Ishikawa (cell line): ENCODE measurements at regions not wholly inside any gene's neighbourhood (a gene's known extent, or its start where the extent isn't known, plus 50 kb on each side); places are given as distances from the start of the nearest gene placed in this dataset.

Source experiments
- CEBPB ChIP-seq: IDR thresholded peaks from 2 replicates; pipeline ENCODE4 v1.6.1; 2012
- CREB1 ChIP-seq: IDR thresholded peaks from 2 replicates; pipeline ENCODE4 v1.6.1; 2012; ENCODE audit warnings: low read depth
- EGR1 ChIP-seq: IDR thresholded peaks from 2 replicates; pipeline ENCODE4 v1.6.1; 2012
- EP300 ChIP-seq: IDR thresholded peaks from 2 replicates; pipeline ENCODE4 v1.6.1; 2012; ENCODE audit warnings: borderline replicate concordance
- FOXM1 ChIP-seq: IDR thresholded peaks from 2 replicates; pipeline ENCODE4 v1.6.1; 2012; ENCODE audit warnings: low read depth, borderline replicate concordance
- MAX ChIP-seq: IDR thresholded peaks from 2 replicates; pipeline ENCODE4 v1.6.1; 2012
- NFIC ChIP-seq: IDR thresholded peaks from 2 replicates; pipeline ENCODE4 v1.6.1; 2012
- RAD21 ChIP-seq: IDR thresholded peaks from 2 replicates; pipeline ENCODE4 v1.6.1; 2012; ENCODE audit warnings: low read depth
- TAF1 ChIP-seq: IDR thresholded peaks from 2 replicates; pipeline ENCODE4 v1.6.1; 2012; ENCODE audit warnings: low read depth, mild to moderate bottlenecking
- TCF12 ChIP-seq: IDR thresholded peaks from 2 replicates; pipeline ENCODE4 v1.6.1; 2012; ENCODE audit warnings: low read depth
- TEAD4 ChIP-seq: IDR thresholded peaks from 2 replicates; pipeline ENCODE4 v1.6.1; 2012
- YY1 ChIP-seq: IDR thresholded peaks from 2 replicates; pipeline ENCODE4 v1.6.1; 2012; ENCODE audit warnings: low read depth
- ZBTB7A ChIP-seq: IDR thresholded peaks from 2 replicates; pipeline ENCODE4 v1.6.1; 2012; ENCODE audit warnings: low read depth
- TF ChIP-seq, protein P1 (sequence below): IDR thresholded peaks from 2 replicates; pipeline ENCODE4 v1.6.1; 2012
- TF ChIP-seq, protein P2 (sequence below): IDR thresholded peaks from 2 replicates; pipeline ENCODE4 v1.6.1; 2012; ENCODE audit warnings: low read depth, mild to moderate bottlenecking

GRCh38 chr11:127114035-127114434 lies 113.5 kb upstream of the KIRREL3 start:
- no peak for TF ChIP-seq EGR1
- TF ChIP-seq, protein P1, sequence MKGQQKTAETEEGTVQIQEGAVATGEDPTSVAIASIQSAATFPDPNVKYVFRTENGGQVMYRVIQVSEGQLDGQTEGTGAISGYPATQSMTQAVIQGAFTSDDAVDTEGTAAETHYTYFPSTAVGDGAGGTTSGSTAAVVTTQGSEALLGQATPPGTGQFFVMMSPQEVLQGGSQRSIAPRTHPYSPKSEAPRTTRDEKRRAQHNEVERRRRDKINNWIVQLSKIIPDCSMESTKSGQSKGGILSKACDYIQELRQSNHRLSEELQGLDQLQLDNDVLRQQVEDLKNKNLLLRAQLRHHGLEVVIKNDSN: no peak
- no peak for TF ChIP-seq ZBTB7A
- no peak for TF ChIP-seq CREB1
- no peak for TF ChIP-seq FOXM1
- TF ChIP-seq NFIC: no peak

- TF ChIP-seq TCF12 (no peak), ZBTB7A (no peak), NFIC (no peak), MAX (no peak), YY1 (no peak), EP300 (no peak), CEBPB (no peak)
- TF ChIP-seq, protein P2, sequence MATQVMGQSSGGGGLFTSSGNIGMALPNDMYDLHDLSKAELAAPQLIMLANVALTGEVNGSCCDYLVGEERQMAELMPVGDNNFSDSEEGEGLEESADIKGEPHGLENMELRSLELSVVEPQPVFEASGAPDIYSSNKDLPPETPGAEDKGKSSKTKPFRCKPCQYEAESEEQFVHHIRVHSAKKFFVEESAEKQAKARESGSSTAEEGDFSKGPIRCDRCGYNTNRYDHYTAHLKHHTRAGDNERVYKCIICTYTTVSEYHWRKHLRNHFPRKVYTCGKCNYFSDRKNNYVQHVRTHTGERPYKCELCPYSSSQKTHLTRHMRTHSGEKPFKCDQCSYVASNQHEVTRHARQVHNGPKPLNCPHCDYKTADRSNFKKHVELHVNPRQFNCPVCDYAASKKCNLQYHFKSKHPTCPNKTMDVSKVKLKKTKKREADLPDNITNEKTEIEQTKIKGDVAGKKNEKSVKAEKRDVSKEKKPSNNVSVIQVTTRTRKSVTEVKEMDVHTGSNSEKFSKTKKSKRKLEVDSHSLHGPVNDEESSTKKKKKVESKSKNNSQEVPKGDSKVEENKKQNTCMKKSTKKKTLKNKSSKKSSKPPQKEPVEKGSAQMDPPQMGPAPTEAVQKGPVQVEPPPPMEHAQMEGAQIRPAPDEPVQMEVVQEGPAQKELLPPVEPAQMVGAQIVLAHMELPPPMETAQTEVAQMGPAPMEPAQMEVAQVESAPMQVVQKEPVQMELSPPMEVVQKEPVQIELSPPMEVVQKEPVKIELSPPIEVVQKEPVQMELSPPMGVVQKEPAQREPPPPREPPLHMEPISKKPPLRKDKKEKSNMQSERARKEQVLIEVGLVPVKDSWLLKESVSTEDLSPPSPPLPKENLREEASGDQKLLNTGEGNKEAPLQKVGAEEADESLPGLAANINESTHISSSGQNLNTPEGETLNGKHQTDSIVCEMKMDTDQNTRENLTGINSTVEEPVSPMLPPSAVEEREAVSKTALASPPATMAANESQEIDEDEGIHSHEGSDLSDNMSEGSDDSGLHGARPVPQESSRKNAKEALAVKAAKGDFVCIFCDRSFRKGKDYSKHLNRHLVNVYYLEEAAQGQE: no peak
Observed at GRCh38 chr11:127110542-127110941, 110.0 kb upstream of the KIRREL3 start.

DNA sequence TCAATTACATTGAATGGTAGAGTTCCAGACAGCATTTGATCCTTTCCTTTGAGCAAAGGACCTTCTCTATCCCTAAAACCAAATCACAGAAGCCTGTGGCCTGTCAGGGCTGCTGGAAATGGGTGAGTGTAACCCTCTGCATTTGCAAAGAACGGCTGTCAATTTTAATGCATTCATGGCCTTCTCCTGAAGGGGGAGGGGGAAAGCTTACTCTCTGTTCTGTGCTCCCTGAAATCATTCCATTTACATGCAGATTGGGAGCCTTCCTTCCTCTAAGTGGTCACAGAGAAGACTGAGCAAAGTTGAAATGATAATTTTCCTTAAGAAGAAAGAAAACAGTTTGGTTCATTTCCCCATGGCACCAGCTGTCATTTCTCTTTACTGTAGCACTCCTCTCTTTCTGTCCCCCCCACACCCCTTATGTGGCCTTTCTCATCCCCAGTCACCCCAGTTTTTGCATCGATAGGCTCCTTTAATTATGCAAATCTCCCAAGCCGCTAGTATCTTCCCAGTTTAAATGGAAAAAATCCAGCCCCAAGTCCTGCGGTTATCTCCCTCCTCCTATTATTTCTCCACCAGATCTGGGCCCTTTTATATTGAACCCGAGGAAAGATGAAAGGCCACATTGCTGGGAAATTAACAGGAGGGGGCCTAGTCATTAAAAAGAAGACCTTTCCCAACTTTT lies 109.4 kb upstream of the KIRREL3 start:
- TF ChIP-seq FOXM1 (no peak), YY1 (no peak), CREB1 (no peak), TCF12 (no peak), CEBPB (no peak), TEAD4 (no peak), EGR1 (no peak), NFIC (no peak), TAF1 (no peak), MAX (no peak), ZBTB7A (no peak), RAD21 (no peak), EP300 (no peak)
- TF ChIP-seq, protein P1: no peak
- TF ChIP-seq, protein P2: no peak

GRCh38 chr11:127108838-127109237 lies 108.3 kb upstream of the KIRREL3 start:
- TF ChIP-seq, protein P1: no peak
- TF ChIP-seq TAF1 (no peak), RAD21 (no peak), CREB1 (no peak), MAX (no peak), ZBTB7A (no peak), CEBPB (no peak), YY1 (no peak), TEAD4 (no peak)

DNA sequence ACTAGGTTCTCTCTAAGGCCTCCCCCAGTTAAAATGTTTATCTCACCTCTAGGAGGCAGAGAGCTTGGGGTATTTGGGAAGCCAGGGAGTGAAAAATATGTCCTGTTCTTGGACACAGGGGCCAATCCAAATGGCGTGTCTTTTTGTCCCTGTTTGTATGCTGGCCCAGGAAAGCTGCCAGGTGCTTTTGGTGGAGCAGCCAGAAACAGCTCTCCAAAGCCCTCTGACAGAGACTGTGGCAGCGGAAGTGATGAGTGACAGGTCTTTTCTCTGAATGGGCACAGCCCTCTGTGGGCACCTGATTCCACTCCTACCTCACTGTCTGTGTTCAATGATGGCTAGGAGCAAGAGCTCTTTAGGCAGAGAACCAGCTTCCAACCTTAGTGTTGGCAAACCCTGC lies 106.4 kb upstream of the KIRREL3 start:
- TF ChIP-seq RAD21: no peak
- TF ChIP-seq, protein P2: no peak
